CD14-positive monocyte (primary cell): ENCODE measurements at regions not wholly inside any gene's neighbourhood (a gene's known extent, or its start where the extent isn't known, plus 50 kb on each side); places are given as distances from the start of the nearest gene placed in this dataset.

Experiments
- DNase-seq, 3 donors: peaks; one replicate each; pipeline ENCODE4 v3.0.0-alpha.2; 2011 to 2022
- H2AFZ ChIP-seq: 2 replicates; pipeline ENCODE4 v1.6.0; 2012; ENCODE audit warnings: mild to moderate bottlenecking, low read depth, low read length, inconsistent platforms; ENCODE audit not compliant: insufficient read depth, poor library complexity, severe bottlenecking
- H3K27ac ChIP-seq, 2 donors: 1 replicate in 1 of 2; 2 replicates in 1 of 2; pipeline ENCODE4 v1.5.1; 2012 to 2013; ENCODE audit warnings: low read length in 2 of 2, control low read depth in 1 of 2, inconsistent platforms in 1 of 2, low read depth in 1 of 2, mild to moderate bottlenecking in 1 of 2
- H3K27me3 ChIP-seq, 2 donors: one replicate each; pipeline versions ENCODE4 v1.6.0 to v1.6.1; 2011 to 2013; ENCODE audit warnings: low read length in 2 of 2; ENCODE audit not compliant: control insufficient read depth in 2 of 2, insufficient read depth in 2 of 2
- H3K36me3 ChIP-seq, 2 donors: replicated peaks in 1 of 2; 1 replicate in 1 of 2; 2 replicates in 1 of 2; pipeline versions ENCODE4 v1.5.1 to v1.6.1; 2012 to 2013; ENCODE audit warnings: low read length in 2 of 2, control low read depth in 1 of 2, inconsistent platforms in 1 of 2, mild to moderate bottlenecking in 1 of 2; ENCODE audit not compliant: insufficient read depth in 2 of 2, control insufficient read depth in 1 of 2
- H3K4me1 ChIP-seq, 2 donors: 1 replicate in 1 of 2; 2 replicates in 1 of 2; pipeline versions ENCODE4 v1.5.1 to v1.6.1; 2012 to 2013; ENCODE audit warnings: low read length in 2 of 2, control low read depth in 1 of 2, inconsistent platforms in 1 of 2, mild to moderate bottlenecking in 1 of 2, moderate library complexity in 1 of 2; ENCODE audit not compliant: insufficient read depth in 2 of 2, control insufficient read depth in 1 of 2
- H3K4me2 ChIP-seq: replicated peaks from 2 replicates; pipeline ENCODE3; 2012; ENCODE audit warnings: low read length, moderate library complexity, mild to moderate bottlenecking; ENCODE audit not compliant: poor library complexity, severe bottlenecking; ENCODE audit errors: extremely low read depth
- H3K4me3 ChIP-seq, 3 experiments: fragments of 200-600 bp in 1 of 3; sonication (generic) in 1 of 3; replicated peaks in 1 of 3; 1 replicate in 2 of 3; 2 replicates in 1 of 3; pipeline ENCODE4 v1.5.1; 2011 to 2013; ENCODE audit warnings: low read length in 3 of 3, mild to moderate bottlenecking in 3 of 3, control low read depth in 2 of 3, low read depth in 2 of 3, inconsistent platforms in 1 of 3, moderate library complexity in 1 of 3
- H3K79me2 ChIP-seq: 2 replicates; pipeline ENCODE4 v1.6.0; 2012; ENCODE audit warnings: mild to moderate bottlenecking, control low read depth, inconsistent platforms, low read length, moderate library complexity; ENCODE audit not compliant: insufficient read depth
- H3K9ac ChIP-seq: 2 replicates; pipeline ENCODE4 v1.6.0; 2017; ENCODE audit warnings: low read length, mild to moderate bottlenecking; ENCODE audit not compliant: insufficient read depth, poor library complexity, severe bottlenecking
- H3K9me3 ChIP-seq, 2 donors: replicated peaks in 1 of 2; 1 replicate in 1 of 2; 2 replicates in 1 of 2; pipeline versions ENCODE4 v1.5.1 to v1.6.1; 2012 to 2013; ENCODE audit warnings: low read length in 2 of 2, control low read depth in 1 of 2; ENCODE audit not compliant: control insufficient read depth in 1 of 2, insufficient read depth in 1 of 2
- H4K20me1 ChIP-seq: 2 replicates; pipeline ENCODE4 v1.6.0; 2012; ENCODE audit warnings: mild to moderate bottlenecking, low read length, control low read depth, moderate library complexity; ENCODE audit not compliant: insufficient read depth
- H3K27ac Mint-ChIP-seq, 7 donors: one replicate each; pipeline ENCODE4 v1.8.0; 2020; ENCODE audit warnings: mild to moderate bottlenecking in 7 of 7, mixed read lengths in 7 of 7, moderate library complexity in 6 of 7, inconsistent platforms in 2 of 7
- H3K27me3 Mint-ChIP-seq, 3 donors: one replicate each; pipeline ENCODE4 v1.8.0; 2021 to 2022; ENCODE audit warnings: low read depth in 3 of 3, mild to moderate bottlenecking in 3 of 3, mixed read lengths in 3 of 3, moderate library complexity in 3 of 3, inconsistent platforms in 1 of 3
- H3K36me3 Mint-ChIP-seq, 2 donors: one replicate each; pipeline ENCODE4 v1.8.0; 2020; ENCODE audit warnings: mixed read lengths in 2 of 2, inconsistent platforms in 1 of 2, mild to moderate bottlenecking in 1 of 2
- H3K4me1 Mint-ChIP-seq: one replicate; pipeline ENCODE4 v1.8.0; 2020; ENCODE audit warnings: mild to moderate bottlenecking, mixed read lengths
- H3K4me3 Mint-ChIP-seq, 2 donors: one replicate each; pipeline ENCODE4 v1.8.0; 2020; ENCODE audit warnings: mild to moderate bottlenecking in 2 of 2, mixed read lengths in 2 of 2, moderate library complexity in 1 of 2
- H3K9me3 Mint-ChIP-seq, 7 donors: one replicate each; pipeline ENCODE4 v1.8.0; 2020 to 2022; ENCODE audit warnings: mixed read lengths in 7 of 7, mild to moderate bottlenecking in 6 of 7, moderate library complexity in 6 of 7, inconsistent platforms in 2 of 7
- CTCF ChIP-seq: fragments of 200-600 bp; IDR thresholded peaks from one replicate; pipeline ENCODE4 v1.8.0; 2022; ENCODE audit warnings: antibody characterized with exemption, mild to moderate bottlenecking
- WGBS: methylation state at CpG from one replicate; pipeline ENCODE4 v1.1.5; 2013; ENCODE audit warnings: missing lambda C conversion rate; ENCODE audit not compliant: insufficient coverage; 5-methylcytosine and 5-hydroxymethylcytosine counted together
- intact Hi-C, 2 donors: fragments of 100-400 bp; cut with micrococcal nuclease; formaldehyde crosslinking; loops; one replicate each; pipeline versions ENCODE4 v1.15.0 to v1.15.1; 2023

- H3K36me3 ChIP-seq: no peaks in the 10 kb centered on the region
- no peak overlapping the region for H3K4me2 ChIP-seq
- intact Hi-C loops: no loop called here
- no peaks in the 10 kb centered on the region for H4K20me1 ChIP-seq
- Mint-ChIP-seq H3K9me3 (peaks cover 0 to 4% (median 3%) of the 10 kb centered on the region in 7 donors), H3K4me1 (no peaks in the 10 kb centered on the region), H3K27me3 (peaks cover 1 to 8% (median 2%) of the 10 kb centered on the region in 3 donors), H3K27ac (no peak overlapping the region), H3K36me3 (no peaks in the 10 kb centered on the region), H3K4me3 (no peak overlapping the region)
- H2AFZ ChIP-seq: no peak overlapping the region
- no peak overlapping the region for H3K27ac ChIP-seq
- no peaks in the 10 kb centered on the region for H3K79me2 ChIP-seq
- no peak overlapping the region for H3K9ac ChIP-seq
- no peaks in the 10 kb centered on the region for H3K4me1 ChIP-seq
- no peak overlapping the region for H3K4me3 ChIP-seq
- 80% methylated on average over 1 of the region's 4 CpGs for WGBS
- DNase-seq: no peak
- TF ChIP-seq CTCF: no peak
- no peaks in the 10 kb centered on the region for H3K9me3 ChIP-seq
- H3K27me3 ChIP-seq: no peaks in the 10 kb centered on the region
These were observed 144.1 kb upstream of the AJAP1 start for GRCh38 chr1:4510276-4510691.

GRCh38 chr1:4511374-4511773, 143.0 kb upstream of the AJAP1 start:
- DNase-seq: no peak
- H3K9me3 Mint-ChIP-seq: peaks cover 0 to 4% (median 3%) of the 10 kb centered on the region in 7 donors
- intact Hi-C loops: no loop called here
- Histone ChIP-seq H2AFZ (no peak overlapping the region), H3K4me3 (no peak overlapping the region), H3K9ac (no peak overlapping the region), H4K20me1 (no peaks in the 10 kb centered on the region), H3K27ac (no peak overlapping the region), H3K27me3 (no peaks in the 10 kb centered on the region), H3K4me2 (no peak overlapping the region), H3K4me1 (no peaks in the 10 kb centered on the region), H3K9me3 (no peaks in the 10 kb centered on the region), H3K36me3 (no peaks in the 10 kb centered on the region), H3K79me2 (no peaks in the 10 kb centered on the region)
- H3K27me3 Mint-ChIP-seq: peaks cover 1 to 11% (median 2%) of the 10 kb centered on the region in 3 donors
- H3K4me3 Mint-ChIP-seq: no peak overlapping the region
- 96% methylated on average over 6 of the region's 13 CpGs for WGBS
- no peaks in the 10 kb centered on the region for H3K36me3 Mint-ChIP-seq
- TF ChIP-seq CTCF: no peak
- no peak overlapping the region for H3K27ac Mint-ChIP-seq
- H3K4me1 Mint-ChIP-seq: no peaks in the 10 kb centered on the region
